NCI-H2196 (cell line): ENCODE measurements at regions not wholly inside any gene's neighbourhood (a gene's known extent, or its start where the extent isn't known, plus 50 kb on each side); places are given as distances from the start of the nearest gene placed in this dataset.
"Not testable (repeated sequence)": the region's sequence is repeated elsewhere in the genome, so short reads cannot be mapped to it uniquely, and the experiment has no call there.

Source experiments
- DNase-seq: peaks from one replicate; lab custom pipeline; 2025; ENCODE audit not compliant: unreplicated experiment; lab: John Stamatoyannopoulos, UW

DNA sequence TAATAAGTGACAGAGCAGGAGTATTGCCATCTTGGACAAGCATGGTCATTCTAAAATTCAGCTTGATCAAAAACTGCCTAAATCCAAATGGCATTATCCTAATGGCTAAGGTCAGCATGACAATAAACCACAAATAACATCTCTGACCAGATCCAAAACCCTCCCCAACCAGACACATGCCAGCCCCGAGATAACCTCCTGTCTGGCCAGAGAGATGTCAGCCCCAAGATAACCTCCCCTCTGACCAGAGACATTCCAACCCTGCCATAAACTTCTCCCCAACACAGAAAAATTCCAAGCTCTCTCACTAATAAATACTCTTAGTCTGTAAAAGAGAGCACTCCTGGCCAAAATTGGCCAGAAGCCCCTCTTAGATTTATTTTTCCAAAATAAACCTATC, 470.5 kb upstream of the UBE2E2 start:
- no peak for DNase-seq

DNA sequence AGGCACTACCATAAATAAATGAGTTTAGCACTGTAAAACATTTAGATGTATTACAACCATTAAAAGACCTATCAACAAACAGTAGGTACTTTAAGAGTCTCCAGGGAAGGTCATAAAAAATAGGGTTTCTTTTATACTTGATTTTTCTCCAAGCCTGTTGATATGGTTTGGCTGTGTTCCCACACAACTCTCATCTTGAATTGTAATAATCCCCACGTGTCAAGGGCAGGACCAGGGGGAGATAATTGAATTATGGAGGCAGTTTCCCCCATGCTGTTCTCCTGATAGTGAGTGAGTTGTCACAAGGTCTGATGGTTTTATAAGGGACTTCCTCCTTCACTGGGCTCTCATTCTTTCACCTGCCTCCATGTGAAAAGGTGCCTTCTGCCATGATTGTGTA, 468.9 kb upstream of the UBE2E2 start:
- DNase-seq, result no peak

DNA sequence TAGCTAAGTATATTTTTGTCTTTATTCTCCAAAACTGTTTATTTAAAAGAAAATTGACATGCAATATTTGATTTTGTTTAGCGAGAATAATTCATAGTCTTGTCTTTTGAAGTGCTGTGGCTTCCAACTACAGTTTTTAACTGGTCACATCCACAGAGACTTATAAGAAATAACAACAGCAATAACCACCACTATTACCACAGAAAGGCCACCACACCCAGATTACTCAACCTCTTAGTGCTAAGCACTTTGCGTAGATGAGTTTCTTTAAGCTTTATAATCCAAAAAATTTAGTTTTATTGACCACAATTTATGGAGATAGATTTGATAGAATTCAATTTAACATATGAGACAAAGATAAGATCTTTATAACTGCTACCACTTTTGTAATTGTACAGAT, 468.4 kb upstream of the UBE2E2 start:
- no peak for DNase-seq

DNA sequence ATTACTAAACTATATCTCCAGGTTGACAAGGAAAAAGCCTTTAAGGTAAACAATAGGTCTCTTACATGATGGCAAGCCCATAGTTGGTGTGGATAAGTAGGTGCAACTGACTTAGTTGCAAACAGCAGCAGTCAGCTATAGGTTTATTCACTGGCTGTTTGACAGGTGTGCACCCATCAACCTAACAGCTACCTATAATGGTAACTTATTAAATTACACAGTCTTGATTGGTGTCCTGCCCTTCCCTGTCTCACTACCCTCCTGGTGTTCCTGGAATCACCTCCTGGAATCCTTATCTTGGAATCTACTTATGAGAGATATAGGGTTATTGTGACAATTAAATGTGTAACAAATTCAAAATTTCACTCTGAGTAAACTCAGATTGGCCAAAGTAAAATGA, 467.8 kb upstream of the UBE2E2 start:
- no peak for DNase-seq

DNA sequence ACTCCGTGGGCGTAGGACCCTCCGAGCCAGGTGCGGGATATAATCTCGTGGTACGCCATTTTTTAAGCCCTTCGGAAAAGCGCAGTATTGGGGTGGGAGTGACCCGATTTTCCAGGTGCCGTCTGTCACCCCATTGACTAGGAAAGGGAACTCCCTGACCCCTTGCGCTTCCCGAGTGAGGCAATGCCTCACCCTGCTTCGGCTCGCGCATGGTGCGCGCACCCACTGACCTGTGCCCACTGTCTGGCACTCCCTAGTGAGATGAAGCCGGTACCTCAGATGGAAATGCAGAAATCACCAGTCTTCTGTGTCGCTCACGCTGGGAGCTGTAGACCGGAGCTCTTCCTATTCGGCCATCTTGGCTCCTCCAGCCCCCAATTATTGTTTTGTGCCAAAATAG, 459.7 kb upstream of the UBE2E2 start:
- not testable (repeated sequence) for DNase-seq

DNA sequence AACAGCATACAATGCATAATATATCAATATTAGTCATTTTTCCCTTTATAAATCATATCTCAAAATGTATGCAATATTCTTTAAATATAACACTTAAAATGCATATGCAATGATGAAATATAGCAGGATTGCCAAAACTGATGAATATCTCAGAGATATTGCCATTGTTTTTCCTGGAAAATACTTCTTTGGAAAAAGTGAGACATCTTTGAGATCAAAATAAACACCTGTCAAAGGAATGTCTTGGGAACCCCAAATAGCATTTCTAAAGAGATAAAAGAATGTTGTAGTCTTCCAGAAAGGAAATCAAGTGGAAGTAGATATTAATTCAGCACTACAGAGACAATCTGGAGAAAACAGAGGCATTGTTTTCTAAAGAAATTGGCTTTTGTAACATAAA, 457.8 kb upstream of the UBE2E2 start:
- no peak for DNase-seq

DNA sequence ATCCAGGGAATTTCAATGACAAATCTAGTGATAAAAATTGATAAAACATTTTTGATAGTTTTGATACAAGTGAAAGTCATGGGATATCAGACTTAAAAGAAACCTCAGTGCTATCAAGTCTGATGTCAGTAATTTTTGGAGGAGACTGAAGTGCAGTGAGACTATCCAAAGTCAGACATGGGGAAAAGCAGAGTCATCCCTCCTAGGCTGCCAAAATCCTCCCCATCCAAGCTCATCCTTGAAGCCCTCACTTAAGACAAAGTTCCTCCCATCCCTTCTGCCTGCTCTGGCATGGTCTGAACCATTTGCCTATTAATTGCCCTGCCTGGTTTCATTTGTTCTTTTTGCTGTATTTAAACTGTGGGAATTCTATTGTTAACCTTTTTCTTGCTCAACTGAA, 456.9 kb upstream of the UBE2E2 start:
- no peak for DNase-seq

DNA sequence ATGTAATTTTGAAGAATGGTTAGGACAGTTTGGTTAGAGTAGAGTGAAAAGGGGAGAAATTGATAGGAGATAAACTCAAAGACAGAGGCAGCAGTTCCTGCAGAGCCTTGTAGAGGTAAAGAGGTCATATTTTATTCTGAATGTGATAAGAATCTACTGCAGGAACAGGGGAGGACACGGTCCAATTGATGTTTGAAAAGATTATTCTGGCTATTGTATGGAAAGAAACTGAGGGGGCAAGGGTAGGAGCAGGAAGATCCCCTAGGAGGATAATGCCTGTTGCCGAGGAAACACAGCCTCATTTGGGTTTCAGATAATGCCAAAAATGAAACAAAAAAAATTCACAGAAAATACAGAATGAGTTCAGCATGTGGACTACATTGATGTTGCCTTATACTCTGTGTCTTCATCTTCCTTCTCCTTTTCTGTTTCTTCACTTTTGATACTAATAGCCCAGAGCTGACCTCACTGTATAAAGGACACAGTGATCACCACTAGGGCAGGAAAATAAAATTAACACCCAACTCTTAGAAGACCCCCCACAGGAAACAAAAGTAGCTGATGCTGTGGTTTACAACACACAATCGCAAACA, 454.6 kb upstream of the UBE2E2 start:
- DNase-seq, result no peak

DNA sequence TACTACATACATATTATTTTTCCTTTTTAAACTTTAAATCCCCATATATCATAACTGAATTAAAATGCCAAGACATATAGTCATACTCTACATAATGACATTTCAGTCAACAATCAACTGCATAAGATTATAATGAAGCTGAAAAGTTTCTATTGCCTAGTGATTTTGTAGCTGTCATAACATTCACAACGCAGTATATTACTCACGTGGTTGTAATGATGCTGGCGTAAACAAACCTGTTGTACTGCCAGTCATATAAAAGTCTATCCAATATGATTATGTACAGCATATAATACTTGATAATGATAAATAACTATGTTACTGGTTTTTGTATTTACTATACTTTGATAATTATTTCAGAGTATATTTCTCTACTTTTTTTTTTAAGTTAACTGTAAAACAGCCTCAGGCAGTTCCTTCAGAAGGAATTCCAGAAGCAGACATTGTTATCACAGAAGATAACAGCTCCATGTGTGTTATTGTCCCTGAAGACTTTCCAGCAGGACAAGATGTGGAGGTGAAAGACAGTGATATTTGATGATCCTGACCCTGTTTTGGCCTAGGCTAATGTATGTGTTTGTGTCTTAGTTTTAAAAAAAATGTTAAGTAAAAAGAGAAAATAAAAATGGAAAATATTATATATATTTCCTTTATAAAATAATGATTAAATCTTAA, 443.4 kb upstream of the UBE2E2 start:
- DNase-seq, result no peak

DNA sequence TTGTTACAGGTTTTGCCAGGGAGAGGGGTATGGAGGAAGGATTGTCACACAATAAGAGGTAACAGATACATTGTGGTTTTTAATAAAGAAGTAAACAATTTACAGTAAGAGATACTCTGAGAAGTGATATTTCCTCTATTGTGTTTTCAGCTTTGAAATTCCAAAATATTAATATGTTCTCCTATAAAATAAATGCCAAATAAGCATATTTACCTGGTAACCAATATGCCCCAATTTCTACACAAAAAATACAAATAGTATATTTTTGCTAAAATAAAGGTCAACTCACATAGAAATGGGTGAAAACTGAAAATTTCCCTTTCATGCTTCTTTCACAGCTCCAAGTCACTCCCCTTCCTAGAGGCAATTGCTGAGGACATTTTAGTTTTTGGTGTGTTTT, 437.4 kb upstream of the UBE2E2 start:
- DNase-seq, result no peak

DNA sequence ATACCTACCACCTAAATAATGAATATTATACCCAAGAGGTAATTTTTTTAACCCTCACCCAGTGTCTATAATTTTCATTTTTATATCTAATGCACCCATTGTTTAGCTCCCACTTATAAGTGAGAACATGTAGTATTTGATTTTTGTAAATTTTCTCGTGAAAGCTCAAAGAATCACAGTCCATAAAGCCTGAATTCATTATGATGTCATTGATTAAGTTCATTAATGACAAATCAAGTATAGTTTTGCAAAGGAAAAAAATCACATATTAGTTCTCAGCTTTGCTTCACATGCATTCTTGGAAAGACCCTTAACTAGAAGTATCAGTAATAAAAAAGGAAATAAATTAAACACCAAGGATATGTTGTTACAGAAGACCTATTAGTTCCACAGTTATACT, 425.3 kb upstream of the UBE2E2 start:
- DNase-seq, result no peak

DNA sequence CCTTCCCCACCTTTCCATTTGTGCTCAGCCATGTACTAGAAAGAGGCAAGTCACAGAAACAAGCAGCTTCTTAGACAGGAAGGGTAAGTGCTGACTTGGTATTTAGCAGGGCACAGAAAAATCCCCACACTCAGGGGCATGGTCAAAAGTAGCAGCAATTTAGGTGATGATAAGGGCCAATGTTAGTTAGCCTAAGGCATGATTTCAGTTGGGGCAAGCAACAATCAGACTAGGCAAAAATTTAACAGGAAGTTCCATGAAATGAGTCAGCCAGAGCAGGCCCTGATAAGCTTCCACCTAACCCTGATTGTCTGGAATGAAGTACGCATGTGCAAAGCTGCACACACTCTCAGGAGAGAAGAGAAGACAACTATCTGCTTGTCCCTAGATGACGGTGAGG, 423.4 kb upstream of the UBE2E2 start:
- DNase-seq, result no peak

DNA sequence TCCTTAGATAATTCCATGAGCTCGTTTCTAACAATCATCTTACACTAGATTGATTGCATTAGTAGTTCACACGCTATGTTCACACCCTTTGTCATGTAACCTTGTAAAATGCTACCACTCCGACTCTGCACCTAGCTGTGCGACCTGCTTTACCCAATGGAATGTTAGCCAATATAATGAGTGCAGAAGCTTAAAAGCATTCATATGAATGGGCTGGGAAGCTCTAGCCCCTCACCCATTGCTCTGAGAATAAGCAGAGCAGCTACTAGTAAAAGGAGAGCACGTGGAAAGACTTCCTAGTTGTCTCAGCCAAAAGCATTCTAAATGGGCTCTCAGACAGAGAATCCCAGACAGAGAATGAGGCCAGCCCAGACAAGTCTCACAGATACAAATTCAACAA, 410.6 kb upstream of the UBE2E2 start:
- no peak for DNase-seq

DNA sequence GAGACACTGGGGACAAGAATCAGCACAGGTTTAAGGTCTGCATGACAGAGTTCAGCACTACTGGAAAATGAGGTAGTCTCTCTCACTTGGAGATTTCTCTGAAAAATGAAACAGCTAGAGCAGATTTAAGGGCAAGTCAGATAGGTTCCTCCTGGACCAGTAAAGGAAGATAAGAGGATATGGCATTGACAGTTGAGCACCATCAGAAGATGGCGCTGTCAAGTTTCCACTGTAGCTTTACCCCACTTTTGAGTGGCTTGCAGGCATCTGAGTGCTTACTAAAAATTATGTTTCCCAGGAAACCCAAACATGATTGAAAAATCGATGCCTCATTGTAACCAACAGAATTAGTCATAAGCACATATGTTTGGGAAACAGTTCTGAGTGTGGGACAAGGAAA, 407.2 kb upstream of the UBE2E2 start:
- no peak for DNase-seq

DNA sequence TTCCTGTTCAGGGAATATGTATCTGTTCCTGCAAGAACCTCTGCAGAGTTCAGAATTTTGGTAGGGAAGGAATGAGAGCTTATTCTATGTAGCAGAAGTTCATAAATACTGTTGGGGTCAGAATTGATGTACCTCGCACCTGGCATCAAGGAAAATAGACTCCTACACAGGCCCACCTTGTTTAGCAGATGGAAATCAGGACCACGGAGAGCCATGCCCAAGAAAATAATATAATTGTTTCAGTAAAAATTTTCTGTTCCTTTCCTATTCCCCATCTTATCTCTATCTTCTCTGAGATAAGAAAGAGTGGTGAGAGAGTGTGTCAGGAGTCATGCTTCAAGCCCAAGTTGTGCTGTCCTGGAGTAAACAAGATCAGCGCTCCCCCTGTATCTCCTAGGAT, 404.7 kb upstream of the UBE2E2 start:
- DNase-seq, result no peak

DNA sequence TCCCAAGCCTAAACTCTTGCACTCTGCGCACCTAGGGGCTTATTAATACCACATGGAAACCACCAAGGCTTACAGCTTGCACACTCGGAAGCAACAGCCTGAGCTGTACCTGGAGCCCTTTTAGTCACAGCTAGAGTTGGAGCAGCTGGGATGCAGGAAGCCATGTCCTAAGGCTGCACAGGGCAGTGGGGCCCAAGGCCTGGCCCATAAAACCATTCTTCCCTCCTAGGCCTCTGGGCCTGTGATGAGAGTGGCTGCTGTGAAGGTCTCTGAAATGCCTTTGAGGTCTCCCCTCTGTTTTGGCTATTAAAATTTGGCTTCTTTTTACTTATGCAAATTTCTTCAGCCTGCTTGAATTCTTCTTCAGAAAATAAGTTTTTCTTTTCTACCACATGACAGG, 383.9 kb upstream of the UBE2E2 start:
- no peak for DNase-seq

DNA sequence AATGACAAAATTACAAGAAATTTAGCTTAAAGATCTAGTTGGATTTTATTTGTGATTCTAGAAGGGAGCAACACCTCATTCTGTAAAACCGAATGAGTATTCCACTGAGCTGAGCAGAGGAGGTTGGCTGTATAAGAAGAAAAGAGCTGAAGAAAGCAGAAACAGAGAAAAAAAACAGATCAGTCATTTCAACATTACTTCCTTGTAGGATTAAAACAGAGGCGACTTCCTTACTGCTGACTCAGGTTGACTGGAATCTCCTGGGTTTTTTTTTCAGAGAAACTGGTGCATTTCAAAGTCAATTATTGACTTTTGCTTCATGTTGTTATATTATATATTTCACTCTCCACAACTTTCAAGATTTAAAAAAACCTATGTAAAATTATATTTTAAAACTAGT, 368.1 kb upstream of the UBE2E2 start:
- no peak for DNase-seq

DNA sequence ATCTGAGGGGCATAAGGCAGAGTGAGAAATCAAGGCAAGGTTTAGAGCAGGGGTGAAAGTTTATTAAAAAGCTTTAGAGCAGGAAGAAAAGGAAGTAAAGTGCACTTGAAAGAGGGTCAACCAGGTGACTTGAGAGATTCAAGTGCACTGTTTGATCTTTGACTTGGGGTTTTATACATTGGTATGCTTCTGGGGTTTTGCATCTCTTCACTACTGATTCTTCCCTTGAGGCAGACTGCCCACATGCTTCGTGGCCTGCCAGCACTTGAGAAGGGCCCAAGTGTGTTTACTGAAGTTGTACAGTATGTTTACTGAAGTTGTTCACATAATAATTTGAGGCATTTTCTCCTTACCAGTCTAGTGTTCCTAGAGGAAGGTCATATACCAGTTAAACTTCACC, 367.0 kb upstream of the UBE2E2 start:
- DNase-seq, result no peak

DNA sequence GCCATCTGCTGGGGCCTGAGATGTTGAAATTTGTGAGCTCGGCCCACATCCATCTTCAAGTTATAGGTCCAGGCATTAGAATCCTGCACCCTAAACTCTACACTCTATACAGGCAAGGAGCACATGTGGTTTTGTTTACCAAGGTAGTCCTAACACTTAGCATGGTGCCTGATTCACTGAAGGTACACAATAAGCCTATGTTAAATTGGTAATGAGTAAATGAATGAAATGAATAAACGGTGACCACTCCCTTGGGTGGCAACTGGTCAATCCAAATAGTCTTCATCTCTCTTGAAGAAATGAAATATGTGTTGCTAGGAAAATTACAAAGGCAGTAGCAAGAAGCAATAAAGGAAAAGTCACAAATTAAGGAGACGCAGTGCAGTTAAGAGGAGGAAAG, 359.3 kb upstream of the UBE2E2 start:
- no peak for DNase-seq

DNA sequence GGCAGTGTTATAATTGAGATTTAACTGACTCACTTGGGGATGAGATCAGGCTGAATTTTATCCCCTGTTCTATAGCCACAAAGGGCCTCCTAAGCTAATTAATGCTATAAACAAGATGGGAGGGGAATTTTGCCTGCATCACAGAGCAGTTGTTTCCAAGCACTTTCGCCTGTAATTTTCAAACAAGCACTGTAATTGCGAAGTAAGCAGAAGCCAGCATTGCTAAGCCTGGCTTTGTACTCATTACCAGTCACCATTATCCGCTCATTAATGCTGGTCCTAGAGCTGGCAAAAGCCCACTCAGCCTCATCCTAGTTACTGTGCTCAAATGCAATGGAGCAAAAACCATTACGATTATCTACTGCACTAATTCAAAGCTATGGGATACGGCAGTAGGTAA, 356.6 kb upstream of the UBE2E2 start:
- DNase-seq, result no peak

DNA sequence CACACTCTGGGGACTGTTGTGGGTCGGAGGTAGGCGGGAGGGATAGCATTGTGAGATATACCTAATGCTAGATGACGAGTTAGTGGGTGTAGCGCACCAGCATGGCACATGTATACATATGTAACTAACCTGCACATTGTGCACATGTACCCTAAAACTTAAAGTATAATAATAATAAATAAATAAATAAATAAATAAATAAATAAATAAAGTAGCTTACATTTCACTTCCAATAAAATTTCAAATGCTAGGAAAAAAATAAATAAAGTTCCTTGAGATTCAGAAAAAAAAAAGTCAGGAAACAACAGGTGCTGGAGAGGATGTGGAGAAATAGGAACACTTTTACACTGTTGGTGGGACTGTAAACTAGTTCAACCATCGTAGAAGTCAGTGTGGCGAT, 353.5 kb upstream of the UBE2E2 start:
- not testable (repeated sequence) for DNase-seq

DNA sequence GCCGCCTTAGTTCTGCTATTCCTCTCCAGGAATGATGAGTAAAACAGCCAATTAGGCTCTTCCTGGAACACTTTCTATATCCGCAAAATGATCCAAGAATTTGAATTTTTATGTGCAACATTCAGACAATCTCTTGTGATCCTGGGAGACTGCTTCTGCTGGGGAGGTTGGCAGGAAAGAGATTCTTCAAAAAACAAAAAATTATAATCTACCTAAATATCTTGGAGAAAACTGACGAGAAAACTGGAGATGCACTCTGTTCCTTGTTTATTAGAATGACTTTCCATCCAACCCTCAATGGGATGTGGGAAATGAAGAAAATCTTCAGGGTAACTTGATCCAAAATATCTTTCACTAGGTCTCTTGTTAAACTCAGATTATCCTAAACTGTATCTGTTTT, 346.3 kb upstream of the UBE2E2 start:
- no peak for DNase-seq

DNA sequence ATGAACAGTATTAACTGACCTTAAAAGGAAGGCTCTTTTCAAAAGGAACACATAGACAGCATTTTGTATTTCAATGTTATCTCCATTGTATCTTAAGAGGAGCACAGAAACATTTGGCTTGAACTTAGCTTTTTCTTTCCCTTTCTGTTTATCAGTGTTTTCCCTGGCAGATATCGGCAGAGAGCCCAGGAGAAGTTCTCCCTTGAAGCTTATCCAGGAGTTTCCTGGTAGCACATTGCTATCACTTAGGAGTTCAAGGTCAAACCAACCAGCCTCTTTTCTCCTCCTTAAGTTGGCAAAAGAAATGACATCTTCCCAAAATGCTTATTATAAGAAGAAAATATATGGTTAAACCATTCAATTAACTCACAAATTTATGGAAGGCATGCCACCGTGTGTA, 344.6 kb upstream of the UBE2E2 start:
- no peak for DNase-seq
